GM12873 (cell line): ENCODE measurements at regions not wholly inside any gene's neighbourhood (a gene's known extent, or its start where the extent isn't known, plus 50 kb on each side); places are given as distances from the start of the nearest gene placed in this dataset.

Experiments
- TF ChIP-seq, protein P1 (sequence below): IDR thresholded peaks from 2 replicates; pipeline ENCODE4 v1.5.1; 2012; ENCODE audit warnings: low read depth, mild to moderate bottlenecking, moderate library complexity, low read length, control low read depth; ENCODE audit not compliant: insufficient read depth; ENCODE audit errors: missing control alignments

DNA sequence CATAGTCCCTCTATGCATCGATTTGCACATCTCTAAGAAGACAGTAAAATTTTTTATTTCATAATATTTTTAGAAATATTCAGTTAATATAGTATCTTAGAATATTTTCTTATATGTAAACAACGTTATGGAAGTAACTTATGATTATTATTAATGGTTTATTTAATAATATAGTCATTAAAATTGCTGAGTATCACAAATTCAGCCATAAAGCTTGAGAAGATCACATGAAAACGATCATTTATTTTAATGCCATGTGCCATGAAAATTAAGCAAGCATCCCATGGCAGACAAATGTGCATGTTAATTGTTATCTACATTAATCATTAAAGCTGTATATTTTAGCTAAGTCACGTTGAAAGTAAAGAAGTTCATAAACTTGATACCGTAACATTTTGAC, 907.1 kb downstream of the KCNT2 start:
- TF ChIP-seq, protein P1, sequence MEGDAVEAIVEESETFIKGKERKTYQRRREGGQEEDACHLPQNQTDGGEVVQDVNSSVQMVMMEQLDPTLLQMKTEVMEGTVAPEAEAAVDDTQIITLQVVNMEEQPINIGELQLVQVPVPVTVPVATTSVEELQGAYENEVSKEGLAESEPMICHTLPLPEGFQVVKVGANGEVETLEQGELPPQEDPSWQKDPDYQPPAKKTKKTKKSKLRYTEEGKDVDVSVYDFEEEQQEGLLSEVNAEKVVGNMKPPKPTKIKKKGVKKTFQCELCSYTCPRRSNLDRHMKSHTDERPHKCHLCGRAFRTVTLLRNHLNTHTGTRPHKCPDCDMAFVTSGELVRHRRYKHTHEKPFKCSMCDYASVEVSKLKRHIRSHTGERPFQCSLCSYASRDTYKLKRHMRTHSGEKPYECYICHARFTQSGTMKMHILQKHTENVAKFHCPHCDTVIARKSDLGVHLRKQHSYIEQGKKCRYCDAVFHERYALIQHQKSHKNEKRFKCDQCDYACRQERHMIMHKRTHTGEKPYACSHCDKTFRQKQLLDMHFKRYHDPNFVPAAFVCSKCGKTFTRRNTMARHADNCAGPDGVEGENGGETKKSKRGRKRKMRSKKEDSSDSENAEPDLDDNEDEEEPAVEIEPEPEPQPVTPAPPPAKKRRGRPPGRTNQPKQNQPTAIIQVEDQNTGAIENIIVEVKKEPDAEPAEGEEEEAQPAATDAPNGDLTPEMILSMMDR: no peak

- TF ChIP-seq, protein P1: no peak
Observed at GRCh38 chr1:195697130-195697529, 911.1 kb downstream of the KCNT2 start.

DNA sequence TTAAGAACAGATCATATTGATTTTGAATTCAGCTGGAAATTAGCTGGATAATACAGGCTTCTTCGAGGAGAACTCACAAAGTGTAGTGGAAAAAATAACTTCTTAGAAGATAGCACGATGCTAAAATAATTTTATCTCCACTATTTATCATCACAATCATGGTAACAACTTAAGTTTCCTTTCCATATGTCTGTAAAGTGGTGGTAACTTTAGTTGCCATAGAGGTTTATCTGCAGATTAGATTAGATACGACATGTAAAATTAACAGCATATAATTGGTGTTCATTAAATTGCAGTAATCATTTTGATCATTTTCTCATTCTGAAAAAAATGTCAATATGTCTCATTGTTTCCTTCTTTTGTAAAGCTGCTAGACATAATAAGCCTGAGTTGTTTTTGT, 921.5 kb downstream of the KCNT2 start:
- TF ChIP-seq, protein P1: no peak

GRCh38 chr1:195664628-195665027, 943.6 kb downstream of the KCNT2 start:
- TF ChIP-seq, protein P1: no peak

DNA sequence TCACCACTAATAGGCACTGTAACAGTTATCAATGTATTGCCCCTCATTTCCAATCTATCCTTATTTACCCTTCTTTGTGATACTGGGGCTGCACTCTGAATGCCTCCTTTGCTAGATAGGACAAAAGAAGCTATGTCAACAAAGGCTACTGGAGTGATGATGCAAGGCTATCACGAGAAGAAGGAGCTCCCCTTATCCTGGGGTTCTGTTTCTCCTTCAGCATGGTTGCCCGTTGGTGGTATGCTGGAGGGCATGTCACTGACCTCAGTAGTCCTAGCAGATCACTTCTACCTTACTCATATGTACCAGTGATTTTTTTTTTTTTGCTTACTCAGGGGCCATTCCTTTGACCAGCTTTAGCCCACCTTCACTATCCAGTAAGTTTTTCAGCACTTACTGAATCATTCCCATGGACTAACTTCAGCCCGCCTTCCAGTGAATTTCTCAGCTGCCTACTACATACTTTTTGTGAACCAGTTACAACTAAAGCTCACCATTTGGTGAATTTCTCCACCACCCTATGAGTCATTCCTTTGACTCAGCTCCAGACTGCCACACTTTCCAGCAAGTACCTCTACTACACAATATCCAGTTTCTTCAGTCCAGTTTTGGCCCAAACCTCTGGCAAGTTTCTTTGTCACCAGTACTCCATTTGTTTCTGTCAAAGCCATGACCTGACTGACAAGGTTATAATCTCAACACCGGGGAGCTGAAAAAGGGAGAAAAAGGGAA, 944.5 kb downstream of the KCNT2 start:
- TF ChIP-seq, protein P1: no peak

GRCh38 chr1:195656780-195657179, 951.5 kb downstream of the KCNT2 start:
- TF ChIP-seq, protein P1: no peak

DNA sequence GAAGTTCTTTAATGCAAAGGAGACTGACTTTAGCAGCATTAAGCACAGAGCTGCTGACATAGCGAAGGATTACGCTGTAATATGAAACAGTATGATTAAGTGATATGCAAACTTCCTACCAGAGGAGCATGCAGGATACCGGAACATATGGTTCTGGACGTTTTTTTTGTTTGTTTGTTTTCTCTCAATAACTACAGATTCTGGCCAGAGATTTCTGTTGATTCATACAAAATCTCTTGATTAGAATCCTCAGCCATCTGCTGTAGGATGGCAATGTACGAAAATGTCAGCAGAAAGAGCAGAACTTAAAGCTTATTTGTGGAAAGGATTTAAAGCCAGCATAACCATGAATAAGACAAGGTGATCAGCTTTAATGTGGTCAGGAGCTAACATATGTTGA, 970.7 kb downstream of the KCNT2 start:
- TF ChIP-seq, protein P1: no peak
